PC-3 (cell line): ENCODE measurements at regions not wholly inside any gene's neighbourhood (a gene's known extent, or its start where the extent isn't known, plus 50 kb on each side); places are given as distances from the start of the nearest gene placed in this dataset.

Experiments
- CTCF ChIP-seq: fragments of 300-600 bp; sonication (generic); conservative IDR thresholded peaks from 2 replicates; pipeline ENCODE4 v1.5.1; 2017; ENCODE audit warnings: antibody characterized with exemption, low read depth, mild to moderate bottlenecking, low read length
- EZH2 ChIP-seq: fragments of 300-600 bp; sonication (generic); IDR thresholded peaks from one replicate; pipeline ENCODE4 v1.6.1; 2017; ENCODE audit warnings: antibody characterized with exemption, mild to moderate bottlenecking, low read length; ENCODE audit not compliant: unreplicated experiment
- EZH2phosphoT487 ChIP-seq: fragments of 300-600 bp; sonication (generic); IDR thresholded peaks from 2 replicates; pipeline ENCODE4 v1.6.1; 2018; ENCODE audit warnings: mild to moderate bottlenecking, antibody characterized with exemption, low read length, borderline replicate concordance

GRCh38 chrX:85630901-85631300 lies 251.4 kb upstream of the POF1B start:
- TF ChIP-seq CTCF (no peak), EZH2phosphoT487 (no peak), EZH2 (no peak)
